ENCODE measurements at regions not wholly inside any gene's neighbourhood (a gene's known extent, or its start where the extent isn't known, plus 50 kb on each side); places are given as distances from the start of the nearest gene placed in this dataset.

DNA sequence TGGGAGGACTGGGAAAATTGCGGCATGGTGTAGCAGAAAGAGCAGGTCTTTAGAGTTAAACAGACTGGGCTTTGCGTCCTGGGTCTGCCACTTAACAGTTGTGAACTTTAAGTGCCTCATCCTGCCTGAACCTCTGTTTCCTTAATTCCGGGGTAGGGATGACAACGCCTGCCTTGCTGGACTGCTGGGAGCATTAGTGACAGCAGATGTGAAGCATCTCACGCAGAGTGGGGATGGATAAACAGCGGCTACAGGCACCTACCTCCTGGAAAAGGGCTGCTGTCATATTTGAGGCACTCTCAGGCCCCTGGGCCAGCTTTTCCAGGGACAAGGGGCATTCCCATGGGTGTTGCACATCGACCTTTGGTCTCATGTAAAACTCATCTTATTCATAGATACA, 572.2 kb downstream of the TBC1D22A start:
- no peaks in the 10 kb centered on the region for H3K4me1 ChIP-seq (ENCODE audit: low read depth)
- H3K9me3 ChIP-seq (ENCODE audit: low read depth) = no peaks in the 10 kb centered on the region
- no peaks in the 10 kb centered on the region for H3K27me3 ChIP-seq
- H3K27ac ChIP-seq = no peak overlapping the region
- TF ChIP-seq CTCF (IDR thresholded peaks at IDR 0.05; ENCODE audit: low read depth, low read length) = no peak
- no peak overlapping the region for H3K4me3 ChIP-seq
- no peaks in the 10 kb centered on the region for H3K36me3 ChIP-seq
- no peak for DNase-seq (ENCODE audit: low read depth in 1 of 2, low spot score in 1 of 2)

- Histone ChIP-seq H3K4me1 (ENCODE audit: low read depth) (no peaks in the 10 kb centered on the region), H3K27me3 (no peaks in the 10 kb centered on the region), H3K27ac (no peak overlapping the region), H3K4me3 (no peak overlapping the region), H3K36me3 (no peaks in the 10 kb centered on the region), H3K9me3 (ENCODE audit: low read depth) (no peaks in the 10 kb centered on the region)
- DNase-seq (ENCODE audit: low read depth in 1 of 2, low spot score in 1 of 2) = peak in 1 of 2 donors; percentile 72
- TF ChIP-seq CTCF (IDR thresholded peaks at IDR 0.05; ENCODE audit: low read depth, low read length) = no peak
Measured at GRCh38 chr22:47333625-47334024, 571.2 kb downstream of the TBC1D22A start.

- H3K36me3 ChIP-seq = no peaks in the 10 kb centered on the region
- H3K4me3 ChIP-seq = no peak overlapping the region
- H3K27ac ChIP-seq = no peak overlapping the region
- DNase-seq (ENCODE audit: low read depth in 1 of 2, low spot score in 1 of 2) = no peak
- H3K9me3 ChIP-seq (ENCODE audit: low read depth) = no peaks in the 10 kb centered on the region
- no peaks in the 10 kb centered on the region for H3K4me1 ChIP-seq (ENCODE audit: low read depth)
- H3K27me3 ChIP-seq = no peaks in the 10 kb centered on the region
- TF ChIP-seq CTCF (IDR thresholded peaks at IDR 0.05; ENCODE audit: low read depth, low read length) = no peak
Measured at GRCh38 chr22:47332246-47332980, 570.0 kb downstream of the TBC1D22A start.

GRCh38 chr22:47331750-47332149, 569.3 kb downstream of the TBC1D22A start:
- no peak for DNase-seq (ENCODE audit: low read depth in 1 of 2, low spot score in 1 of 2)
- H3K27me3 ChIP-seq = no peaks in the 10 kb centered on the region
- H3K4me1 ChIP-seq (ENCODE audit: low read depth) = no peaks in the 10 kb centered on the region
- TF ChIP-seq CTCF (IDR thresholded peaks at IDR 0.05; ENCODE audit: low read depth, low read length) = no peak
- H3K9me3 ChIP-seq (ENCODE audit: low read depth) = no peaks in the 10 kb centered on the region
- H3K36me3 ChIP-seq = no peaks in the 10 kb centered on the region
- no peak overlapping the region for H3K27ac ChIP-seq
- H3K4me3 ChIP-seq = no peak overlapping the region

DNA sequence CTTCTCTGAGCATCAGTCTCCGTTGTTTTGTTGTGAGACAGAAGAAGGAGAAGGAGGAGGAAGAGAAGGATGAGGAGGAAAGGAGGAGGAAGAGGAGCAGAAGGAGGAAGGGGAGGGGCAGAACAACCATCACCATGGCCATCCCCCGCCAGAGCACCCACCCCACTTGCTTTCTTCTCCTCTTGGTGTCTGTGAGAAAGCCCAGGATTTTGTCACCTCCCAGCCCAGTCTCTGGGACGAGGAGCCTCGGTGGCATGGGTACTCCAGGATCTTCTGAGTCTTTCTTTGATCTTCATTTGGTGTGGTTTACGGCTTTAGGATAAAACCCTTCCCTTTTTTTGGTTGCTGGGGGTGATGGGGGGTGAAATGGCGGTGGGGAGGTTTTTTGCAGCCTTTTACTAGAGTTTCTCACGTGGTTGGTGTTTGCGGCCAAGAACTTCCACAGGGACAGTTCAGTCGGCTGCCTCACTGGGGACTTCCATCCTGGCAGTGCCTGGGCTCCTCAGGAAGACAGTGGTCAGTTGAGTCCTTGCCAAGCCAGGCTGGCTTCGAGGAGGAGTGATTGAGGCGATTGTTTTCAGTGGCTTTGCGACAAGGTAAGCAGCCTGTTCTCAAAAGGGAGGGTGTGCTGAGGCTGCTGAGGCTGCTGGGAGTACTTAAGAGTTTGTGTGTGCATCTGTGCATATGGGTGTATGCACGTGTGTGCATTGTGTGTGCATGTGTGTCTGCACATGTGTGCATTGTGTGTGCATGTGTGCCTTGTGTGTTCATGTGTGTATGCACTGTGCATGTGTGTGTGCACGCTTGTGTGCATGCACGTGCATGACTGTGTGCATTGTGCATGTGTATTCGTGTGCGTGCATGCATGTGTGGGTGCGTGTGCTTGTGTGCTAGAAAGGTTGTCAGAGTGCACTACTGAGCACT, 567.5 kb downstream of the TBC1D22A start:
- Histone ChIP-seq H3K27me3 (no peaks in the 10 kb centered on the region), H3K9me3 (ENCODE audit: low read depth) (no peaks in the 10 kb centered on the region), H3K36me3 (no peaks in the 10 kb centered on the region), H3K4me1 (ENCODE audit: low read depth) (no peaks in the 10 kb centered on the region), H3K27ac (no peak overlapping the region), H3K4me3 (no peak overlapping the region)
- no peak for DNase-seq (ENCODE audit: low read depth in 1 of 2, low spot score in 1 of 2)
- no peak for TF ChIP-seq CTCF (IDR thresholded peaks at IDR 0.05; ENCODE audit: low read depth, low read length)
